Mesodermal cell (in vitro differentiated cells): ENCODE measurements at regions not wholly inside any gene's neighbourhood (a gene's known extent, or its start where the extent isn't known, plus 50 kb on each side); places are given as distances from the start of the nearest gene placed in this dataset.
A peak's percentile ranks its signal among the peaks of the same experiment; 100 is the strongest.
"Not testable (repeated sequence)": the region's sequence is repeated elsewhere in the genome, so short reads cannot be mapped to it uniquely, and the experiment has no call there.

Experiments used
- H3K27ac ChIP-seq: 2 replicates; pipeline ENCODE4 v1.7.0; 2013; ENCODE audit warnings: mild to moderate bottlenecking, low read depth, low read length, moderate library complexity; ENCODE audit not compliant: severe bottlenecking
- H3K36me3 ChIP-seq: 2 replicates; pipeline ENCODE4 v1.7.1; 2013; ENCODE audit warnings: mild to moderate bottlenecking, low read length, moderate library complexity; ENCODE audit not compliant: control insufficient read depth, insufficient read depth
- H3K4me1 ChIP-seq: one replicate; pipeline ENCODE4 v1.7.1; 2013; ENCODE audit warnings: mild to moderate bottlenecking, low read length; ENCODE audit not compliant: insufficient read depth, control insufficient read depth, poor library complexity, severe bottlenecking
- H3K4me3 ChIP-seq: 2 replicates; pipeline ENCODE4 v1.7.0; 2013; ENCODE audit warnings: low read length, control low read depth, mild to moderate bottlenecking; ENCODE audit not compliant: insufficient read depth, poor library complexity, severe bottlenecking; ENCODE audit errors: extremely low read depth
- H3K9me3 ChIP-seq: 2 replicates; pipeline ENCODE4 v1.7.1; 2013; ENCODE audit warnings: mild to moderate bottlenecking, low read length, moderate library complexity; ENCODE audit not compliant: control insufficient read depth
- WGBS, 2 experiments: methylation state at CpG; one replicate each; pipeline ENCODE4 v1.1.5; 2013; ENCODE audit warnings: missing lambda C conversion rate in 2 of 2; ENCODE audit not compliant: insufficient coverage in 2 of 2; 5-methylcytosine and 5-hydroxymethylcytosine counted together

DNA sequence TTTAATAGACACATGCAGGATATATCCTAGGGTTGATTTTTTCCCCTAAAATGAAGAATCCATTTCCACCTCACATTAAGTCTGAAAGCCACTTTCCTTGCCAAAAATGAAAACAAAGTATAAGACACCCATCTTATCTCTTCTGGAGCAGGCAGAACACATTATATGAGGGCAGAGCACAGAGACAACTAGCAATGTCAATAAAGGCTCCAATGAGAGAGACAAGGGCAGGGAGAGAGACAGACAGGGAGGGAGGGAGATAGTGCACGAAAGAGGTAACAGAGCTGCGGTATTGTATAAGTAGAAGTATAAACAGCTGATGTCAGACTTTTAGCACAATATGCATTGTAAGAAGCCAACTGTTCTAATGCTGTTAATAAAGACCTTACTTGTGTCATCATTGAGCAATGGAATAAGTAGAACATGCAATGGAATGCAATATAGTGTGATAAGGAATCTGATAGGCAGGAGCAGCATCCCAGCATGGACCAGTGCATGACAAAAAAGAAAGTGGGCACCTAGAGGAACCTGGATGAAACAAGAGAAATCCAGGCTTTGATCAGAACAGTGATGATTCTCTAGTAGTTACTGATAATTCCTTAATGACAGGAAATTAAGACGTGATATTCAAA, 150.6 kb upstream of the TCF4 start:
- 74 to 96% methylated on average over 2 to 3 of the region's 3 CpGs for WGBS, 2 experiments
- Histone ChIP-seq H3K27ac (no peak overlapping the region), H3K9me3 (no peaks in the 10 kb centered on the region), H3K4me1 (no peaks in the 10 kb centered on the region), H3K36me3 (no peaks in the 10 kb centered on the region), H3K4me3 (no peak overlapping the region)

DNA sequence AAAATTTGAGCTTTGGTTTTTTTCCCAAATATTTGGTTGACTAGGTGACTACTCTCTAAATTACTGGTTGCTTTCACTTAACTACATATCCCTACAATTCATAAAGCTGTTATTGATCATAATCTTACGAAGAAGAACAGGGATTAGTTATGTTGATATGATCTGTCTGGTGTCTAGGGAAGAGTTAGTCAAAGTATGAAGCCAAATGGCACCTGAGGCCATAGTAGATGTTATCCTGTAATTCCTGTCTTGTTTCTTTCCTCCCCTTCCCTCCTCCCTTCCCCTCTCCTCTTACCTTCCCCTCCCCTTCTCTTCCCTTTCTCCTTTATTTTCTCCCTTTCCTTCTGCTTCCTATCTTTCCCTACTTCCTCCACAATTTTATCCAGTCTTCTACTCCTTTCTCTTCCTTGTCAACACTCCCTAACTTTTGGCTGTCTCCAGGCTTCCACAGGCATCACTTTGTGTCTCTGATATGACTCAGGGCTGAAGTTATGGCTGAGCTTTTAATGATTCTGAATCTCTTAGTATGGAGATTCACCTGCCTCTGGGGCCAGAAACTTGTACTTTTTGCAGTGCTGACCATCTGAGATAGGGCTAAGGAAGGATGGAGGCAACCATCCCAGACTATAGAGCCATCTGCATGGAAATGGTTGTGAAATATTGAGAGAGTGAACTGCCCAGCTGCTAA, 149.9 kb upstream of the TCF4 start:
- no peak overlapping the region for H3K27ac ChIP-seq

DNA sequence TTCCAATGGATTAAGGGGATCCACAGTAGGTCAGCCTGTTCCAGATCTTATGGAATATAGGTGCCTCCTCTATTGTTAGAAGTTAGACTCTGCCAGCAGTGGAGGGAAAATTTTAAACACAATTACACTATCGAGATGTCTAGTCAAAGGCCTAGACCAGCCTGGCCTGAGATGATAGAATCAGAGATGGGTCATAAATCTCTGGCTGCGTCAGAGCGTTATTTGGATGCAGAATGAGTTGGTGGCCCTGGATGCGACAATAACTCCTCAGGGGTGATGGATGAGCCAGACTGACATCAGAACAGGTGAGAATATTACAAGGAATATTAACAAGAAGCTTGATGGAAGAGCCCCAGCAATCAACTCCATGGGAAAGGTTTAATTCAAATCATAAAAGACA, 149.3 kb upstream of the TCF4 start:
- Histone ChIP-seq H3K4me1 (peaks cover 5% of the 10 kb centered on the region), H3K27ac (no peak overlapping the region), H3K36me3 (no peaks in the 10 kb centered on the region), H3K9me3 (no peaks in the 10 kb centered on the region), H3K4me3 (no peak overlapping the region)
- 91 to 95% methylated on average over 3 of the region's 4 CpGs for WGBS, 2 experiments

More for the DNA sequence above, 149.9 kb upstream of the TCF4 start:
- no CpG with 5 or more reads among the region's 1 CpG for WGBS, 2 experiments
- H3K9me3 ChIP-seq, result no peaks in the 10 kb centered on the region
- H3K4me1 ChIP-seq, result no peaks in the 10 kb centered on the region
- H3K36me3 ChIP-seq, result no peaks in the 10 kb centered on the region
- no peak overlapping the region for H3K4me3 ChIP-seq

DNA sequence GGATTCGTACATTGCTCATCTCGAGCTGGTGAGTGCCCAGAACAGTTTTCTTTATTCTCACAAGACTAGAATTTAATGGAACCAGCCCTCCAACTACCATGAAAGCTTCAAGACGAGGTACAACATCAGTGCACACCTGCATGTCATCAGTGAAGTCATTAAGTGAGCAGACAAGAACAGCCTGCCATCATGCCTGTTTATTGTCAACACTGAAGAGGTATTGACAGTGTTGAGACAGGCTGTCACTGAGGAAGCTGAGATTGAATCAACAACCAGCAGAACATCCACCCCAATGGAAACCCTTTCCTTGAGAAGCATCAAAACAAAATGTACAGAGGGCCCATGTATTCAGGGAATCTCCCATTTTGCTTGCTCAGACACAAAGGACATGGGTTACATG, 148.0 kb upstream of the TCF4 start:
- no peak overlapping the region for H3K27ac ChIP-seq

DNA sequence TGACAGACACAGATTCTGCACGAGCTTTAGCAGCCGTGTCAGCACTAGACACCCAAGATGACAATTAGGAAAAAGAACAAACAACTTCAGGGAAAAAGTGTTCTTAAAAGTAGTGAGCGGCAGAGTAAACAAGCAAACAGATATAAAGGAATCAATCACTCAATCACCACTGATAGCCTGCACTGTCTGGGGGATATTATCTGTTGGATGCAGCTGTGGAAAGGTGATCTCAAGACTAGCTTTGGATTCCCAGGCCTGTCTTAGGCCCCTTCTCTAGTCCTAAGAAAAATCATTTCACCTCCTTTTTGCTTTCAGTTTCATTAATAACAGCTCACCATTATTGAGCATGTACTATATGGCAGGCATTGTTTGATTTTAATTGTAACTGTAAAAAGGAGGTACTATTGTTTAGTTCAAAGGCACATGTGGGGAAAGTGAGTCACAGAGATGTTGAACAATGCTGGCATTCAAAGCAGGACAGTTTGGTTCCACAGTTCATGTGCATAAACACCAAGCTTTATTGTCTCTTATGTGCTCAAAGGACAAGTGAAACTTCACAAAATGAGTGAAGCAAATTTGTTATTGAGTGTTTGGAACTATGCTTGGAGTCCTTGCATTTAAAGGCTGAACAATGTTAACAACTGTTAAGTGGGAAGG, 147.3 kb upstream of the TCF4 start:
- H3K36me3 ChIP-seq, result no peaks in the 10 kb centered on the region
- WGBS, 2 experiments, result 79 to 100% methylated on average over 1 to 2 of the region's 3 CpGs
- H3K9me3 ChIP-seq, result no peaks in the 10 kb centered on the region
- peaks cover 14% of the 10 kb centered on the region for H3K4me1 ChIP-seq
- H3K27ac ChIP-seq, result no peak overlapping the region
- no peak overlapping the region for H3K4me3 ChIP-seq

More for the DNA sequence above, 148.0 kb upstream of the TCF4 start:
- Histone ChIP-seq H3K4me1 (peaks cover 14% of the 10 kb centered on the region), H3K36me3 (no peaks in the 10 kb centered on the region), H3K4me3 (no peak overlapping the region), H3K9me3 (no peaks in the 10 kb centered on the region)
- WGBS, 2 experiments, result 91 to 94% methylated on average over 1 to 2 of the region's 3 CpGs

DNA sequence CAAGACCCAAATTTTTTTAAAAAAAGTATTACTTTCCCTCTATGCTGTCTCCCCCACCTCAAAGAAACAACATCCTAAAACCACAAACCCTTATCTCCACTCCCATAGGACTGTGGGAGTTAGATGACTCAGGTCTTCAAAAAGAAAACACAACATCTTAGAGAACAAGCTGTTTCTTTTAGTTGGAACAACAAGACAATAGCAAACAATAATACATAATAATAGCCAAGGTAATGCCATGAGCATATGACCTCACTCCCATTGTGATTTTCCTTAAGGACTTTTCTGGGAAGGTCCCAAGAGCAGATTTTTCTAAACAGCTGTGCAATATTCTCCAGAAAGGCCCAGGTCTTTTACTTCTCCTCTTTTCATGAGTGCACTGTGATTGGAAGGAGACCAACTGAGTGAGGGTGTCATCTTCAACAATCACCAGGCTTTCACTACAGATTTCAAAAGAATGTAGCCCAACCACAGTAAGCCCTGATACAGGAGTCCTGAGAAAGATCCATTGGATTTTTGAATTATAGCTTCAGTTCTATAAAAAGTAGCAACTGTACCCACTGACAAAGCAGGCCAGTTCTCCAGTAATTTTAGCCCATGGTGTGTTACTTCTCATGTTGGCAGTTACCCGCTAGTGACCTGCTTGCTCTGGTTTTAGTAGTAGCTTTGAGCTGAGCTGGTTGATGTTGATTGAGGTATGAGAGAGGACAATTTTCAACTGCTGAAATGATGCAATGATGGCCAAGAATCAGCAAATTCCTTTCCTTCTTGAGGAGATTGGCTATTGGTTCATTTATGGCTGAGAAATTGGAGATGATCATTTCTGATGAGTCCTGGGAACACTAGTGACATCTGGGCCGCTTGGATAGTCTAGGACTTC, 144.5 kb upstream of the TCF4 start:
- Histone ChIP-seq H3K4me1 (peaks cover 14% of the 10 kb centered on the region), H3K4me3 (no peak overlapping the region), H3K27ac (peak overlapping the region; percentile 4), H3K36me3 (no peaks in the 10 kb centered on the region), H3K9me3 (no peaks in the 10 kb centered on the region)
- WGBS, 2 experiments, result 89 to 92% methylated on average over 1 to 2 of the region's 2 CpGs

DNA sequence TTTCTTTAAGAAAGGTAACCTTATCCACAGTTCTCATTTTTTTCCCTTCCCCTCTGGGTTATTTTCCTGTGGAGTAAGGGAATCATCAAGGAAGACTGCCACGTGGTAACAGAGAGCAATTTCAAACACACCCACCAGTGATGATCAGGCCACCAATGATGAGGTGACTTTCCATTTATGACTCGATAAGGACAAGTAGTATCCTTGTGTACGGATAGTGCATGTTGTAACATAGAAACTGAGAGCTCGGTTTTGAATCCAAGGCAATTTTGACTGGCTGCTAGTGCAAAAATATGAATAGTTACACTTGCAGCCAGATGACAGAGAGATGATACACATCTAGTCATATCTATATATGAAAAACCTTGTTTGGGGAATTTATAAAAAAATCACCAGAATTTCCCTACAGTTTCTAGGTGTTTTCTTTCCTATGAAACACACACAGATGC, 143.6 kb upstream of the TCF4 start:
- H3K27ac ChIP-seq, result no peak overlapping the region
- WGBS, 2 experiments, result 56 to 86% methylated on average over 3 of the region's 4 CpGs
- no peaks in the 10 kb centered on the region for H3K9me3 ChIP-seq
- H3K4me1 ChIP-seq, result peaks cover 14% of the 10 kb centered on the region
- no peaks in the 10 kb centered on the region for H3K36me3 ChIP-seq
- no peak overlapping the region for H3K4me3 ChIP-seq

DNA sequence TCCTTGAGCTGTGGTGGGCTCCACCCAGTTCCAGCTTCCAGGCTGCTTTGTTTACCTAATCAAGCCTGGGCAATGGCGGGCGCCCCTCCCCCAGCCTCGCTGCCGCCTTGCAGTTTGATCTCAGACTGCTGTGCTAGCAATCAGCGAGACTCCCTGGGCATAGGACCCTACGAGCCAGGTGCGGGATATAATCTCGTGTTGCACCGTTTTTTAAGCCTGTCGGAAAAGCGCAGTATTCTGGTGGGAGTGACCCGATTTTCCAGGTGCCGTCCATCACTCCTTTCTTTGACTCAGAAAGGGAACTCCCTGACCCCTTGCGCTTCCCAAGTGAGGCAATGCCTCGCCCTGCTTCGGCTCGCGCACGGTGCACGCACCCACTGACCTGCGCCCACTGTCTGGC, 133.0 kb upstream of the TCF4 start:
- not testable (repeated sequence) for H3K36me3 ChIP-seq, H3K9me3 ChIP-seq, H3K4me1 ChIP-seq, H3K27ac ChIP-seq, H3K4me3 ChIP-seq
- 72 to 93% methylated on average over 3 to 11 of the region's 21 CpGs for WGBS, 2 experiments

DNA sequence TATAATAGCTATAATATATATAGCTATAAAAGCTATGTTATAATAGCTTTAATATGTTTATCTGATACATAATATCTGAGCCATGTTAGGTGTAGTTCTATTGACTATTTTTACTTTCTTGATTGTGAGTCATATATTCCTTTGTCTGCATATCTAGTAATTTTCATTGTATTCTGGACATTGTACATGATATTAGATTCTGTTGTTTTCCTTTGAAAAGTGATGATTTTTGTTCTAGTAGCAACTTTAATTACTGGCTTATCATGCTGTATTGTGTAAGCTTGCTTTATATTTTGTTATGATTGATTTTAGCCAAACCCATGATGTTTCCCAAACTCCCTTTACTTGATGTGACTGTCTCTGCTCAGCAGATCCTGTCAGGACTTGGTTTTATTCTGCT, 125.7 kb upstream of the TCF4 start:
- Histone ChIP-seq H3K27ac (no peak overlapping the region), H3K4me3 (no peak overlapping the region), H3K9me3 (peaks cover 4% of the 10 kb centered on the region), H3K36me3 (no peaks in the 10 kb centered on the region), H3K4me1 (no peaks in the 10 kb centered on the region)

DNA sequence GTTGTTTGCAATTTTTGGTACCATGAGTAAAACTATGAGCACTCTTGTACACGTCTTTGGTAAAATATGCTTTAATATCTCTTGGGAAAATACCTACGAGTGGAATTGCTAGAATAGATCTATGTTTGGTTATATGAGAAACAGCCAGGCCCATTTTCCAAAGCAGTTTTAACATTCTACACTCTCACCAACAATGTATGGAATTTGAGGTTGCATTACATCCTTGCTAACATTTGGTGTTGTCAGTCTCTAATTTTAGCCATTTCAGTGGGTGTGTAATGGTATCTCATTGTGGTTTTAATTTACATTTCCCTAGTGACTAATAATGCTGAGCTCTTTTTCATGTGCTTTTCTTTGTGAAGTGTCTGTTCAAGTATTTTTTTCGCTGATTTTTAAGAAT, 118.9 kb upstream of the TCF4 start:
- Histone ChIP-seq H3K36me3 (no peaks in the 10 kb centered on the region), H3K4me3 (no peak overlapping the region), H3K27ac (no peak overlapping the region), H3K4me1 (no peaks in the 10 kb centered on the region), H3K9me3 (no peaks in the 10 kb centered on the region)
- 100% methylated on average over 1 of the region's 3 CpGs; no CpG with 5 or more reads in 1 of the 2 experiments for WGBS, 2 experiments
